K562 (cell line): ENCODE measurements at regions not wholly inside any gene's neighbourhood (a gene's known extent, or its start where the extent isn't known, plus 50 kb on each side); places are given as distances from the start of the nearest gene placed in this dataset.

Source experiments
- ATAC-seq: fragments of 200-7000 bp; cut with Tn5 transposase; 3 replicates; pipeline ENCODE4 v1.9.1; 2020; ENCODE audit warnings: moderate library complexity
- BruUV-seq: library from RNA; stranded (reverse); fragments of 400-500 nt; replicated peaks from 2 replicates; lab custom pipeline; 2021; lab: Mats Ljungman, UMichigan
- CTCF ChIA-PET: fragments of 300-600 bp; formaldehyde crosslinking; extraction: SDS; loops from one replicate; lab custom pipeline; 2021; ENCODE audit warnings: low intra/inter-chr PET ratio; lab: Yijun Ruan, JAX
- POLR2A ChIA-PET: fragments of 300-600, 350-650 bp; sonication (Branson Sonifier 250); formaldehyde crosslinking; extraction: SDS; loops from one replicate; lab custom pipeline; 2021; ENCODE audit warnings: antibody characterized with exemption, inconsistent platforms; lab: Yijun Ruan, JAX
- DNase-seq, 4 experiments: peaks; one replicate each; pipeline versions ENCODE4 v3.0.0 to v3.0.0-alpha.2; 2011 to 2018; ENCODE audit warnings: low spot score in 3 of 4, mixed read lengths in 3 of 4; ENCODE audit errors: extremely low read depth in 1 of 4
- FAIRE-seq: peaks from 2 replicates; lab custom pipeline; 2011; peaks lifted over from hg19 to GRCh38; lab: Jason Lieb, UNC
- H2AFZ ChIP-seq: 2 replicates; pipeline ENCODE4 v1.6.0; 2011; ENCODE audit warnings: low read depth, low read length, control low read depth, inconsistent platforms
- H3K27ac ChIP-seq: fragments of 200-600 bp; 3 replicates; pipeline ENCODE4 v1.8.0; 2011; ENCODE audit warnings: low read depth, mild to moderate bottlenecking, control low read depth, inconsistent platforms, low read length, moderate library complexity, mixed read lengths; ENCODE audit errors: extremely low read depth
- H3K27me3 ChIP-seq, 2 experiments: fragments of 300-600 bp in 1 of 2; 2 replicates in 1 of 2; 3 replicates in 1 of 2; pipeline versions ENCODE4 v1.6.0 to v1.8.0; 2011; ENCODE audit warnings: inconsistent platforms in 2 of 2, low read length in 2 of 2, mild to moderate bottlenecking in 1 of 2, mixed read lengths in 1 of 2, moderate library complexity in 1 of 2; ENCODE audit not compliant: control insufficient read depth in 2 of 2, insufficient read depth in 2 of 2
- H3K36me3 ChIP-seq: fragments of 300-600 bp; 3 replicates; pipeline ENCODE4 v1.8.0; 2011; ENCODE audit warnings: mild to moderate bottlenecking, low read length, inconsistent platforms; ENCODE audit not compliant: control insufficient read depth, insufficient read depth
- H3K4me1 ChIP-seq, 2 experiments: fragments of 200-600 bp in 1 of 2; replicated peaks in 1 of 2; 2 replicates in 1 of 2; 3 replicates in 1 of 2; pipeline versions ENCODE4 v1.5.1 to v1.8.0; 2011; ENCODE audit warnings: inconsistent platforms in 2 of 2, low read length in 2 of 2, mild to moderate bottlenecking in 1 of 2, mixed read lengths in 1 of 2, moderate library complexity in 1 of 2; ENCODE audit not compliant: control insufficient read depth in 2 of 2, insufficient read depth in 2 of 2
- H3K4me2 ChIP-seq: 2 replicates; pipeline ENCODE4 v1.6.1; 2011; ENCODE audit warnings: low read length, control low read depth, inconsistent platforms, mixed read lengths; ENCODE audit not compliant: insufficient read depth
- H3K4me3 ChIP-seq: fragments of 200-600 bp; sonication (generic), shearing (Covaris generic); 2 replicates; pipeline ENCODE4 v1.5.1; 2016; ENCODE audit warnings: control low read depth, inconsistent platforms
- H3K79me2 ChIP-seq: fragments of 200-600 bp; 3 replicates; pipeline ENCODE4 v1.8.0; 2011; ENCODE audit warnings: low read length, inconsistent platforms; ENCODE audit not compliant: control insufficient read depth, insufficient read depth
- H3K9ac ChIP-seq, 2 experiments: 2 replicates each; pipeline versions ENCODE4 v1.6.0 to v1.6.1; 2011; ENCODE audit warnings: low read depth in 2 of 2, low read length in 2 of 2, control low read depth in 1 of 2, inconsistent platforms in 1 of 2, mild to moderate bottlenecking in 1 of 2, mixed read lengths in 1 of 2; ENCODE audit not compliant: insufficient read depth in 1 of 2
- H3K9me1 ChIP-seq: one replicate; pipeline ENCODE4 v1.6.0; 2011; ENCODE audit warnings: inconsistent platforms, mild to moderate bottlenecking, low read length, moderate library complexity; ENCODE audit not compliant: control insufficient read depth, insufficient read depth
- H3K9me3 ChIP-seq: replicated peaks from 2 replicates; pipeline ENCODE4 v1.5.1; 2011; ENCODE audit warnings: low read depth, low read length, inconsistent platforms; ENCODE audit not compliant: control insufficient read depth, insufficient read depth
- H4K20me1 ChIP-seq: replicated peaks from 2 replicates; pipeline ENCODE4 v1.6.1; 2011; ENCODE audit warnings: low read length, inconsistent platforms, mixed read lengths; ENCODE audit not compliant: control insufficient read depth, insufficient read depth
- BRF1 ChIP-seq: IDR thresholded peaks from 3 replicates; pipeline ENCODE4 v1.6.1; 2011; ENCODE audit warnings: borderline replicate concordance, mild to moderate bottlenecking; ENCODE audit not compliant: insufficient read length; ENCODE audit errors: extremely low read depth
- OTX1 ChIP-seq: fragments of 450-650 bp; formaldehyde crosslinking; IDR thresholded peaks from 2 replicates; pipeline ENCODE4 v1.4.0; 2022; ENCODE audit warnings: mild to moderate bottlenecking
- WHSC1 ChIP-seq: IDR thresholded peaks from one replicate; pipeline ENCODE4 v1.6.1; 2012; ENCODE audit warnings: low read length, control low read depth, inconsistent platforms
- ZNF217 ChIP-seq: sonication (generic); formaldehyde crosslinking; IDR thresholded peaks from 2 replicates; pipeline ENCODE4 v1.8.0; 2022; ENCODE audit warnings: mild to moderate bottlenecking, missing genetic modification reagents
- WGBS: fragments of 100-300 bp; shearing (Covaris generic); methylation state at CpG from one replicate; pipeline ENCODE4 v1.1.6; 2016; ENCODE audit warnings: low coverage, mixed read lengths; ENCODE audit not compliant: insufficient coverage; ENCODE audit errors: missing lambda C conversion rate; 5-methylcytosine and 5-hydroxymethylcytosine counted together
- in situ Hi-C: fragments of 300-500 bp; cut with MboI; formaldehyde crosslinking; loops from 4 replicates; pipeline ENCODE4 v1.15.0; 2018; ENCODE audit warnings: inconsistent platforms, mixed read lengths
- intact Hi-C: fragments of 100-400 bp; cut with micrococcal nuclease; formaldehyde crosslinking; loops from 2 replicates; pipeline ENCODE4 v1.14.2; 2022
- TF ChIP-seq, protein P1 (sequence below): IDR thresholded peaks from 2 replicates; pipeline ENCODE4 v1.6.1; 2011; ENCODE audit warnings: borderline replicate concordance, low read depth, mild to moderate bottlenecking, moderate library complexity, low read length; ENCODE audit not compliant: insufficient read depth, poor library complexity, severe bottlenecking
- TF ChIP-seq, protein P2 (sequence below), 2 experiments: fragments of 450-650 bp; IDR thresholded peaks; 2 replicates each; pipeline ENCODE4 v1.6.1; 2016; ENCODE audit warnings: mild to moderate bottlenecking in 2 of 2, borderline replicate concordance in 1 of 2, low read depth in 1 of 2, moderate library complexity in 1 of 2
- TF ChIP-seq, protein P3 (sequence below): fragments of 450-650 bp; formaldehyde crosslinking; IDR thresholded peaks from 2 replicates; pipeline ENCODE4 v1.4.0; 2020; ENCODE audit warnings: mild to moderate bottlenecking, moderate library complexity

DNA sequence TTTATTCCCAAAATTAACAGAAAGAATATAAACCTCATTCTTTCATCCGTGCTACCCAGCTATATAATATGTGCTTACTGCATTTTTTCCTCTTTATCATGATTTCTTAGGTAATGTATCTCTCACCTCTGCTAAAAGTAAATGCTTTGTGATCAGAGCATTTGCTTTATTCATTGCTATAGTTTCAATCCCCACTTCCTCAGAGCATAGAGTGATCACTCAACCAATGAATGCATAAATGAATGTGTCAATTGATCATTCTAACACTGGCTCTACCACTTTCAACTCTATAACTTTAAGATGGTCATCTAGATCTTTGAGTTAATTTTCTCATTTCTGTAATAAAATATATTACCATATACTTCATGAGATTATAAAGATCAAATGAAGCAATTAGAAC is 719.2 kb downstream of the CETN3 start:
- 0% methylated on average over 1 of the region's 1 CpG for WGBS
- Histone ChIP-seq H3K4me1 (no peaks in the 10 kb centered on the region), H3K4me2 (no peak overlapping the region), H2AFZ (no peak overlapping the region), H3K27ac (no peak overlapping the region), H3K79me2 (no peaks in the 10 kb centered on the region), H3K36me3 (no peaks in the 10 kb centered on the region), H3K4me3 (no peak overlapping the region), H3K9me3 (no peaks in the 10 kb centered on the region), H3K9ac (no peak overlapping the region), H3K9me1 (no peaks in the 10 kb centered on the region), H4K20me1 (no peaks in the 10 kb centered on the region), H3K27me3 (no peaks in the 10 kb centered on the region)
- POLR2A ChIA-PET: no interaction called here
- in situ Hi-C loops (no loop called here), intact Hi-C loops (no loop called here)
- FAIRE-seq (no peak), DNase-seq (no peak), ATAC-seq (no peak)
- BruUV-seq: no TSS peak
- CTCF ChIA-PET: no interaction called here
- TF ChIP-seq OTX1 (no peak), ZNF217 (CRISPR knock-in tag) (no peak), WHSC1 (no peak), BRF1 (no peak)
- TF ChIP-seq, protein P1, sequence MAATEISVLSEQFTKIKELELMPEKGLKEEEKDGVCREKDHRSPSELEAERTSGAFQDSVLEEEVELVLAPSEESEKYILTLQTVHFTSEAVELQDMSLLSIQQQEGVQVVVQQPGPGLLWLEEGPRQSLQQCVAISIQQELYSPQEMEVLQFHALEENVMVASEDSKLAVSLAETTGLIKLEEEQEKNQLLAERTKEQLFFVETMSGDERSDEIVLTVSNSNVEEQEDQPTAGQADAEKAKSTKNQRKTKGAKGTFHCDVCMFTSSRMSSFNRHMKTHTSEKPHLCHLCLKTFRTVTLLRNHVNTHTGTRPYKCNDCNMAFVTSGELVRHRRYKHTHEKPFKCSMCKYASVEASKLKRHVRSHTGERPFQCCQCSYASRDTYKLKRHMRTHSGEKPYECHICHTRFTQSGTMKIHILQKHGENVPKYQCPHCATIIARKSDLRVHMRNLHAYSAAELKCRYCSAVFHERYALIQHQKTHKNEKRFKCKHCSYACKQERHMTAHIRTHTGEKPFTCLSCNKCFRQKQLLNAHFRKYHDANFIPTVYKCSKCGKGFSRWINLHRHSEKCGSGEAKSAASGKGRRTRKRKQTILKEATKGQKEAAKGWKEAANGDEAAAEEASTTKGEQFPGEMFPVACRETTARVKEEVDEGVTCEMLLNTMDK: no peak
- TF ChIP-seq, protein P2, sequence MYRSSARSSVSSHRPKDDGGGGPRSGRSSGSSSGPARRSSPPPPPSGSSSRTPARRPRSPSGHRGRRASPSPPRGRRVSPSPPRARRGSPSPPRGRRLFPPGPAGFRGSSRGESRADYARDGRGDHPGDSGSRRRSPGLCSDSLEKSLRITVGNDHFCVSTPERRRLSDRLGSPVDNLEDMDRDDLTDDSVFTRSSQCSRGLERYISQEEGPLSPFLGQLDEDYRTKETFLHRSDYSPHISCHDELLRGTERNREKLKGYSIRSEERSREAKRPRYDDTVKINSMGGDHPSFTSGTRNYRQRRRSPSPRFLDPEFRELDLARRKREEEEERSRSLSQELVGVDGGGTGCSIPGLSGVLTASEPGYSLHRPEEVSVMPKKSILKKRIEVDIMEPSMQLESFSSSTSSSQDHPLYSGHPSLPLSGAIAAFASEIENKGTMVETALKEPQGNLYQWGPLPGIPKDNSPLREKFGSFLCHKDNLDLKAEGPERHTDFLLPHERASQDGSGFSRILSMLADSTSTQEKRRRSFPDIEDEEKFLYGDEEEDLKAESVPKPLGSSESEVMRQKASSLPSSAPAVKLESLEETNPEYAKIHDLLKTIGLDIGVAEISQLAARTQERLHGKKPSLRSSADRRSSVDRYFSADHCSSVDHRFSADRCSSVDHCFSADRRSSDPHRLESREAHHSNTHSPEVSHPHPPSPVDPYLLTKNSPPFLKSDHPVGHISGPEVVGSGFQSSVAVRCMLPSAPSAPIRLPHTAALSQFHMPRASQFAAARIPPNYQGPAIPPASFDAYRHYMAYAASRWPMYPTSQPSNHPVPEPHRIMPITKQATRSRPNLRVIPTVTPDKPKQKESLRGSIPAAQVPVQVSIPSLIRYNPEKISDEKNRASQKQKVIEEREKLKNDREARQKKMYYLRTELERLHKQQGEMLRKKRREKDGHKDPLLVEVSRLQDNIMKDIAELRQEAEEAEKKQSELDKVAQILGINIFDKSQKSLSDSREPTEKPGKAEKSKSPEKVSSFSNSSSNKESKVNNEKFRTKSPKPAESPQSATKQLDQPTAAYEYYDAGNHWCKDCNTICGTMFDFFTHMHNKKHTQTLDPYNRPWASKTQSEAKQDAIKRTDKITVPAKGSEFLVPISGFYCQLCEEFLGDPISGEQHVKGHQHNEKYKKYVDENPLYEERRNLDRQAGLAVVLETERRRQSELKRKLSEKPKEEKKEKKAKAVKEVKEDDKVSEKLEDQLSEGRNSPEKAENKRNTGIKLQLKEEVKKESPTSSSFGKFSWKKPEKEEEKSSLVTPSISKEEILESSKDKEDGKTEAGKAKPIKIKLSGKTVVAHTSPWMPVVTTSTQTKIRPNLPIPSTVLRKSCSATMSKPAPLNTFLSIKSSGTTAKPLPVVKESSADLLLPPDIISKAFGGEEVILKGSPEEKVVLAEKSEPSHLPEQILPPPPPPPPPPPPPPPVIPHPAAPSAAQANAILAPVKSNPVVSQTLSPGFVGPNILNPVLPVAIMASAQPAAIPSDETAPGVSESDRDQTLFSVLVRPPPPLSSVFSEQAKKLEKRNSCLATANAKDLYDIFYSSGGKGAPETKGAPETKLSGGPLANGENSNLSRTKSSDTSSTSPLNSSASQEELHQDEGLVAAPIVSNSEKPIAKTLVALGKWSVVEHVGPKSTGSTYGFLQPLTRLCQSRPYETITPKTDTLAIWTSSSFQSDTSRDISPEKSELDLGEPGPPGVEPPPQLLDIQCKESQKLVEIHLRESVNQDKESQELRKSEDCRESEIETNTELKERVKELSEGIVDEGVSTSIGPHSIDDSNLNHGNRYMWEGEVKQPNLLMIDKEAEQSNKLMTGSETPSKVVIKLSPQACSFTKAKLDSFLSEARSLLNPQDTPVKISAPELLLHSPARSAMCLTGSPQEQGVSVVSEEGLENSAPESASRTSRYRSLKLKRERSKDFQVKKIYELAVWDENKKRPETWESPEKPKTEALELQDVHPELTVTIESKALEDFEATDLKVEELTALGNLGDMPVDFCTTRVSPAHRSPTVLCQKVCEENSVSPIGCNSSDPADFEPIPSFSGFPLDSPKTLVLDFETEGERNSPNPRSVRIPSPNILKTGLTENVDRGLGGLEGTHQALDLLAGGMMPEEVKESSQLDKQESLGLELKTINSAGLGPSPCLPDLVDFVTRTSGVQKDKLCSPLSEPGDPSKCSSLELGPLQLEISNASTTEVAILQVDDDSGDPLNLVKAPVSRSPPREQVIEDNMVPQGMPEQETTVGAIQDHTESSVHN (IDR thresholded peaks at IDR 0.05; ENCODE audit: borderline replicate concordance in 1 of 2, low read depth in 1 of 2): no peak
- TF ChIP-seq, protein P3, sequence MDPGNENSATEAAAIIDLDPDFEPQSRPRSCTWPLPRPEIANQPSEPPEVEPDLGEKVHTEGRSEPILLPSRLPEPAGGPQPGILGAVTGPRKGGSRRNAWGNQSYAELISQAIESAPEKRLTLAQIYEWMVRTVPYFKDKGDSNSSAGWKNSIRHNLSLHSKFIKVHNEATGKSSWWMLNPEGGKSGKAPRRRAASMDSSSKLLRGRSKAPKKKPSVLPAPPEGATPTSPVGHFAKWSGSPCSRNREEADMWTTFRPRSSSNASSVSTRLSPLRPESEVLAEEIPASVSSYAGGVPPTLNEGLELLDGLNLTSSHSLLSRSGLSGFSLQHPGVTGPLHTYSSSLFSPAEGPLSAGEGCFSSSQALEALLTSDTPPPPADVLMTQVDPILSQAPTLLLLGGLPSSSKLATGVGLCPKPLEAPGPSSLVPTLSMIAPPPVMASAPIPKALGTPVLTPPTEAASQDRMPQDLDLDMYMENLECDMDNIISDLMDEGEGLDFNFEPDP (CRISPR knock-in tag): no peak
